Hepatocyte (in vitro differentiated cells): ENCODE measurements at regions not wholly inside any gene's neighbourhood (a gene's known extent, or its start where the extent isn't known, plus 50 kb on each side); places are given as distances from the start of the nearest gene placed in this dataset.

Experiments used
- EZH2phosphoT487 ChIP-seq: fragments of 200-600 bp; sonication (generic); IDR thresholded peaks from one replicate; pipeline ENCODE4 v1.6.1; 2018; ENCODE audit warnings: antibody characterized with exemption, mild to moderate bottlenecking, low read depth, moderate library complexity; ENCODE audit not compliant: unreplicated experiment, severe bottlenecking
- TF ChIP-seq, protein P1 (sequence below): fragments of 200-600 bp; sonication (generic); IDR thresholded peaks from 2 replicates; pipeline ENCODE4 v1.5.1; 2016; ENCODE audit warnings: antibody characterized with exemption, mild to moderate bottlenecking; ENCODE audit not compliant: poor library complexity

DNA sequence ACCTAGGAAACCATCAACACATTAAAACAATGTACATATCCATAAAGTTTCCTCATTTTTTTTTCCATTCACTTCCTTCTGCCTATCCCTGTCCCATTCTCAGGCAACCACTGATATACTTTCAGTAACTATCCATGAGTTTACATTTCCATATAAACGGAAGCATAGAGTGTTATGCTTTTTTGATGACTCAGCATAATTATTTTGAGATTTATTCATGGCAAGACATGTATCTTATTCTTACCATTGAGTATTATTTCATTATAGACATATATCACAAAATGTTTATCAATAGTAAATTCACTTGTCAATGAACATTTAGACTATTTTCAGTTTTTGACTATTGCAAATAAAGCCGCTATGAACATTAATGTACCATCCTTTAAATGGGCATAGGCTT lies 1786.8 kb upstream of the ACO1 start:
- TF ChIP-seq, protein P1, sequence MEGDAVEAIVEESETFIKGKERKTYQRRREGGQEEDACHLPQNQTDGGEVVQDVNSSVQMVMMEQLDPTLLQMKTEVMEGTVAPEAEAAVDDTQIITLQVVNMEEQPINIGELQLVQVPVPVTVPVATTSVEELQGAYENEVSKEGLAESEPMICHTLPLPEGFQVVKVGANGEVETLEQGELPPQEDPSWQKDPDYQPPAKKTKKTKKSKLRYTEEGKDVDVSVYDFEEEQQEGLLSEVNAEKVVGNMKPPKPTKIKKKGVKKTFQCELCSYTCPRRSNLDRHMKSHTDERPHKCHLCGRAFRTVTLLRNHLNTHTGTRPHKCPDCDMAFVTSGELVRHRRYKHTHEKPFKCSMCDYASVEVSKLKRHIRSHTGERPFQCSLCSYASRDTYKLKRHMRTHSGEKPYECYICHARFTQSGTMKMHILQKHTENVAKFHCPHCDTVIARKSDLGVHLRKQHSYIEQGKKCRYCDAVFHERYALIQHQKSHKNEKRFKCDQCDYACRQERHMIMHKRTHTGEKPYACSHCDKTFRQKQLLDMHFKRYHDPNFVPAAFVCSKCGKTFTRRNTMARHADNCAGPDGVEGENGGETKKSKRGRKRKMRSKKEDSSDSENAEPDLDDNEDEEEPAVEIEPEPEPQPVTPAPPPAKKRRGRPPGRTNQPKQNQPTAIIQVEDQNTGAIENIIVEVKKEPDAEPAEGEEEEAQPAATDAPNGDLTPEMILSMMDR: no peak
- no peak for TF ChIP-seq EZH2phosphoT487
